ENCODE measurements at regions not wholly inside any gene's neighbourhood (a gene's known extent, or its start where the extent isn't known, plus 50 kb on each side); places are given as distances from the start of the nearest gene placed in this dataset.

- no peak overlapping the region for H3K9ac ChIP-seq (ENCODE audit: low read depth, low read length)
- no peak overlapping the region for H3K4me3 ChIP-seq (ENCODE audit: low read length)
- peaks cover 91% of the 10 kb centered on the region for H3K9me3 ChIP-seq (ENCODE audit: insufficient read depth, low read depth, low read length)
- no peaks in the 10 kb centered on the region for H3K36me3 ChIP-seq (ENCODE audit: insufficient read depth, low read length)
- H3K27me3 ChIP-seq (ENCODE audit: insufficient read depth, low read length) = no peaks in the 10 kb centered on the region
- 90% methylated on average over 31 of the region's 32 CpGs for WGBS
- no peak overlapping the region for H3K27ac ChIP-seq (ENCODE audit: low read depth, low read length)
- no peaks in the 10 kb centered on the region for H3K4me1 ChIP-seq (ENCODE audit: insufficient read depth, low read length)
Measured at GRCh38 chr14:105865904-105866840, 339.8 kb downstream of the TMEM121 start.

GRCh38 chr14:105866841-105867321 lies 340.5 kb downstream of the TMEM121 start:
- Histone ChIP-seq H3K4me3 (ENCODE audit: low read length) (no peak overlapping the region), H3K27me3 (ENCODE audit: insufficient read depth, low read length) (no peaks in the 10 kb centered on the region), H3K4me1 (ENCODE audit: insufficient read depth, low read length) (no peaks in the 10 kb centered on the region), H3K9me3 (ENCODE audit: insufficient read depth, low read depth, low read length) (peaks cover 91% of the 10 kb centered on the region), H3K36me3 (ENCODE audit: insufficient read depth, low read length) (no peaks in the 10 kb centered on the region), H3K9ac (ENCODE audit: low read depth, low read length) (no peak overlapping the region), H3K27ac (ENCODE audit: low read depth, low read length) (no peak overlapping the region)
- WGBS = 88% methylated on average over 11 of the region's 12 CpGs

- WGBS = 84% methylated on average over 28 of the region's 29 CpGs
- H3K4me3 ChIP-seq (ENCODE audit: low read length) = no peak overlapping the region
Measured at GRCh38 chr14:105867961-105868599, 341.7 kb downstream of the TMEM121 start.

GRCh38 chr14:105871590-105871989 lies 345.2 kb downstream of the TMEM121 start:
- H3K4me3 ChIP-seq (ENCODE audit: low read length) = no peak overlapping the region
- no peak overlapping the region for H3K27ac ChIP-seq (ENCODE audit: low read depth, low read length)
- H3K9ac ChIP-seq (ENCODE audit: low read depth, low read length) = no peak overlapping the region
- H3K27me3 ChIP-seq (ENCODE audit: insufficient read depth, low read length) = no peaks in the 10 kb centered on the region
- 53% methylated on average over 3 of the region's 3 CpGs for WGBS
- H3K9me3 ChIP-seq (ENCODE audit: insufficient read depth, low read depth, low read length) = peaks cover 88% of the 10 kb centered on the region
- no peaks in the 10 kb centered on the region for H3K36me3 ChIP-seq (ENCODE audit: insufficient read depth, low read length)
- H3K4me1 ChIP-seq (ENCODE audit: insufficient read depth, low read length) = no peaks in the 10 kb centered on the region

More at GRCh38 chr14:105867961-105868599, 341.7 kb downstream of the TMEM121 start:
- no peak overlapping the region for H3K9ac ChIP-seq (ENCODE audit: low read depth, low read length)
- no peaks in the 10 kb centered on the region for H3K4me1 ChIP-seq (ENCODE audit: insufficient read depth, low read length)
- H3K36me3 ChIP-seq (ENCODE audit: insufficient read depth, low read length) = no peaks in the 10 kb centered on the region
- H3K27me3 ChIP-seq (ENCODE audit: insufficient read depth, low read length) = no peaks in the 10 kb centered on the region
- H3K27ac ChIP-seq (ENCODE audit: low read depth, low read length) = no peak overlapping the region
- H3K9me3 ChIP-seq (ENCODE audit: insufficient read depth, low read depth, low read length) = peaks cover 88% of the 10 kb centered on the region

GRCh38 chr14:105873870-105874512 lies 347.6 kb downstream of the TMEM121 start:
- H3K27ac ChIP-seq (ENCODE audit: low read depth, low read length) = no peak overlapping the region
- no peaks in the 10 kb centered on the region for H3K36me3 ChIP-seq (ENCODE audit: insufficient read depth, low read length)
- H3K27me3 ChIP-seq (ENCODE audit: insufficient read depth, low read length) = no peaks in the 10 kb centered on the region
- H3K4me3 ChIP-seq (ENCODE audit: low read length) = no peak overlapping the region
- H3K9me3 ChIP-seq (ENCODE audit: insufficient read depth, low read depth, low read length) = peaks cover 94% of the 10 kb centered on the region
- no peaks in the 10 kb centered on the region for H3K4me1 ChIP-seq (ENCODE audit: insufficient read depth, low read length)
- 11% methylated on average over 1 of the region's 4 CpGs for WGBS
- no peak overlapping the region for H3K9ac ChIP-seq (ENCODE audit: low read depth, low read length)

- peaks cover 94% of the 10 kb centered on the region for H3K9me3 ChIP-seq (ENCODE audit: insufficient read depth, low read depth, low read length)
Measured at GRCh38 chr14:105876158-105876557, 349.8 kb downstream of the TMEM121 start.

GRCh38 chr14:105876829-105877228 lies 350.4 kb downstream of the TMEM121 start:
- Histone ChIP-seq H3K27ac (ENCODE audit: low read depth, low read length) (no peak overlapping the region), H3K27me3 (ENCODE audit: insufficient read depth, low read length) (no peaks in the 10 kb centered on the region), H3K4me1 (ENCODE audit: insufficient read depth, low read length) (no peaks in the 10 kb centered on the region), H3K4me3 (ENCODE audit: low read length) (no peak overlapping the region), H3K9ac (ENCODE audit: low read depth, low read length) (no peak overlapping the region), H3K36me3 (ENCODE audit: insufficient read depth, low read length) (no peaks in the 10 kb centered on the region), H3K9me3 (ENCODE audit: insufficient read depth, low read depth, low read length) (peaks cover 92% of the 10 kb centered on the region)
- 87% methylated on average over 8 of the region's 8 CpGs for WGBS

More at GRCh38 chr14:105876158-105876557, 349.8 kb downstream of the TMEM121 start:
- H3K36me3 ChIP-seq (ENCODE audit: insufficient read depth, low read length) = no peaks in the 10 kb centered on the region
- no peaks in the 10 kb centered on the region for H3K4me1 ChIP-seq (ENCODE audit: insufficient read depth, low read length)
- no peaks in the 10 kb centered on the region for H3K27me3 ChIP-seq (ENCODE audit: insufficient read depth, low read length)
- H3K9ac ChIP-seq (ENCODE audit: low read depth, low read length) = no peak overlapping the region
- no peak overlapping the region for H3K4me3 ChIP-seq (ENCODE audit: low read length)
- 68% methylated on average over 4 of the region's 4 CpGs for WGBS
- no peak overlapping the region for H3K27ac ChIP-seq (ENCODE audit: low read depth, low read length)

GRCh38 chr14:105877645-105878044 lies 351.3 kb downstream of the TMEM121 start:
- WGBS = 79% methylated on average over 8 of the region's 9 CpGs
- Histone ChIP-seq H3K9ac (ENCODE audit: low read depth, low read length) (no peak overlapping the region), H3K27ac (ENCODE audit: low read depth, low read length) (no peak overlapping the region), H3K4me3 (ENCODE audit: low read length) (no peak overlapping the region), H3K36me3 (ENCODE audit: insufficient read depth, low read length) (no peaks in the 10 kb centered on the region), H3K4me1 (ENCODE audit: insufficient read depth, low read length) (no peaks in the 10 kb centered on the region), H3K9me3 (ENCODE audit: insufficient read depth, low read depth, low read length) (peaks cover 87% of the 10 kb centered on the region), H3K27me3 (ENCODE audit: insufficient read depth, low read length) (no peaks in the 10 kb centered on the region)

GRCh38 chr14:105878125-105878524 lies 351.7 kb downstream of the TMEM121 start:
- H3K36me3 ChIP-seq (ENCODE audit: insufficient read depth, low read length) = no peaks in the 10 kb centered on the region
- H3K9me3 ChIP-seq (ENCODE audit: insufficient read depth, low read depth, low read length) = peaks cover 90% of the 10 kb centered on the region
- no peak overlapping the region for H3K4me3 ChIP-seq (ENCODE audit: low read length)
- H3K9ac ChIP-seq (ENCODE audit: low read depth, low read length) = no peak overlapping the region
- H3K27ac ChIP-seq (ENCODE audit: low read depth, low read length) = no peak overlapping the region
- WGBS = 88% methylated on average over 12 of the region's 12 CpGs
- H3K27me3 ChIP-seq (ENCODE audit: insufficient read depth, low read length) = no peaks in the 10 kb centered on the region
- no peaks in the 10 kb centered on the region for H3K4me1 ChIP-seq (ENCODE audit: insufficient read depth, low read length)

GRCh38 chr14:105878554-105878953 lies 352.2 kb downstream of the TMEM121 start:
- Histone ChIP-seq H3K27ac (ENCODE audit: low read depth, low read length) (no peak overlapping the region), H3K27me3 (ENCODE audit: insufficient read depth, low read length) (no peaks in the 10 kb centered on the region), H3K9ac (ENCODE audit: low read depth, low read length) (no peak overlapping the region), H3K4me3 (ENCODE audit: low read length) (no peak overlapping the region), H3K36me3 (ENCODE audit: insufficient read depth, low read length) (no peaks in the 10 kb centered on the region), H3K4me1 (ENCODE audit: insufficient read depth, low read length) (no peaks in the 10 kb centered on the region), H3K9me3 (ENCODE audit: insufficient read depth, low read depth, low read length) (peaks cover 90% of the 10 kb centered on the region)
- 81% methylated on average over 12 of the region's 13 CpGs for WGBS

- peaks cover 84% of the 10 kb centered on the region for H3K9me3 ChIP-seq (ENCODE audit: insufficient read depth, low read depth, low read length)
- no peaks in the 10 kb centered on the region for H3K36me3 ChIP-seq (ENCODE audit: insufficient read depth, low read length)
- H3K9ac ChIP-seq (ENCODE audit: low read depth, low read length) = no peak overlapping the region
- H3K4me3 ChIP-seq (ENCODE audit: low read length) = no peak overlapping the region
- WGBS = 85% methylated on average over 7 of the region's 7 CpGs
- no peaks in the 10 kb centered on the region for H3K27me3 ChIP-seq (ENCODE audit: insufficient read depth, low read length)
- no peaks in the 10 kb centered on the region for H3K4me1 ChIP-seq (ENCODE audit: insufficient read depth, low read length)
- no peak overlapping the region for H3K27ac ChIP-seq (ENCODE audit: low read depth, low read length)
Measured at GRCh38 chr14:105879503-105879866, 353.1 kb downstream of the TMEM121 start.

Measured in HUES64 (cell line).